GM18505 (cell line): ENCODE measurements at regions not wholly inside any gene's neighbourhood (a gene's known extent, or its start where the extent isn't known, plus 50 kb on each side); places are given as distances from the start of the nearest gene placed in this dataset.
"Not testable (repeated sequence)": the region's sequence is repeated elsewhere in the genome, so short reads cannot be mapped to it uniquely, and the experiment has no call there.

Source experiments
- ATAC-seq: cut with Tn5 transposase; IDR thresholded peaks from one replicate; pipeline ENCODE4 v1.9.1; 2021; ENCODE audit not compliant: unreplicated experiment
- POLR2A ChIP-seq: IDR thresholded peaks from 4 replicates; pipeline ENCODE4 v1.6.1; 2011; ENCODE audit warnings: borderline replicate concordance; ENCODE audit not compliant: insufficient read depth, insufficient read length; ENCODE audit errors: extremely low read depth

DNA sequence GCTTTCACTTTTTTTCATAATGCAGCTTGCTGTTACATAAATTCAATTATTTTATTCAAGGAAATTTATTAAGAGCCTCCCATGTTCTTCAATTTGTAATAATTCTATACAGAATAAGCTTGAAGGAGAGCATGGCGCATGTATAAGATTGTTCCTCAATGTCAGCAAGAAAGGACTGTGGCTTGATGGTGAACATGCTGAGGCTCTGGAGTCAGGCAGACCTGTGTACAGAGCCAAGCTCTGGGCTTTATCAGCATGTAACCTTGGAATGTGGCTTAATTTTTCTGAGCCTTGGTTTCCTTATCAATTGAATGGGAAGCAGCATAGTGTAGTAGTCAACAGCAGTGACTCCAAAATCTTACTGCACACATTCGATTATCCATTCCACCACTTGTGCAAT is 92.4 kb downstream of the JRKL start:
- no peak for ATAC-seq
- TF ChIP-seq POLR2A: no peak

DNA sequence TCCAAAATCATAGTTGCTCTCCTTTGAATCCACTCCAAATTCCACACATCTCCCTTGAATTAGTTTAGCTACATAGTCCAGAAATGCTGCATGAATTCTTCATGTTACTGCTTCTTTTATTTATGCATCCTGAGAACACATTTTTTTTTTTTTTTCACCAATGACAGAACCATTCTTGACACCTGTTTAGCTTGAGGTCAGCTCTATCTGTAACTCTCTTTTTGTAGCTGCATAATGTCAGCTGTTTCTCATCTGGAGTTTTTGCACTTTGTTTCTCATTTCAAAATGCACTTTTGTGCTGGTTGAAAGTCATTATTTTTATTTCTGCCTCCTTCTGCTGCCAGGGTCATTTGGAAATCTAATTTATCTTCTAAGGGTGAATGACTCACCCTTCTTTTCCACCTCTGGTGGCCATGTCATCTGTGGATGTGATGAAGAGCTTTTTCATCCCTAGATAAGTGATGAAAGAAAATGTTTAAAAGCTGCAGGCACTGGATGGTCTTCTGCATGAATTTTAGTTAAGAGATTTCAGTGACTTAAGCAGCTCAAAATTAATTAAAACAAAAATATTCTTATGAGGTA is 93.7 kb downstream of the JRKL start:
- TF ChIP-seq POLR2A: no peak
- ATAC-seq: no peak

DNA sequence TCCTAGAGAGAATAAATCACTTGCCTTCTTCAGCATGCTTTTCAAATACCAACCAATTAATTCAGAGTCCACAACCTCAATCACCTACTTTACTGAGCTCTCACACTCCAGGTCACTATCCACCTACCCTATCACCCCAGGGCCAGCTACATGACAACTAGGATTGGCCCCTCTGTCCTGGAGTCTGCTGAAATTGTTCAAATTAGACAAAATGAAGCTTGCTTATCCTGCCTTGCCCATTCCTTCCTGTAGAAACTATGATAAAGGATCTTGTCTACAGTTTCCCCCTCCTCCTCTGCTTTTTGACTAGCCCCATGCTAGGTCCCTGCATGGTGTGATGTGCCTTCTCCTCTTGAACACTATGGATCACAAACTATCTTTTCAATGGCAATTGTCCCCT is 94.5 kb downstream of the JRKL start:
- no peak for ATAC-seq
- no peak for TF ChIP-seq POLR2A

DNA sequence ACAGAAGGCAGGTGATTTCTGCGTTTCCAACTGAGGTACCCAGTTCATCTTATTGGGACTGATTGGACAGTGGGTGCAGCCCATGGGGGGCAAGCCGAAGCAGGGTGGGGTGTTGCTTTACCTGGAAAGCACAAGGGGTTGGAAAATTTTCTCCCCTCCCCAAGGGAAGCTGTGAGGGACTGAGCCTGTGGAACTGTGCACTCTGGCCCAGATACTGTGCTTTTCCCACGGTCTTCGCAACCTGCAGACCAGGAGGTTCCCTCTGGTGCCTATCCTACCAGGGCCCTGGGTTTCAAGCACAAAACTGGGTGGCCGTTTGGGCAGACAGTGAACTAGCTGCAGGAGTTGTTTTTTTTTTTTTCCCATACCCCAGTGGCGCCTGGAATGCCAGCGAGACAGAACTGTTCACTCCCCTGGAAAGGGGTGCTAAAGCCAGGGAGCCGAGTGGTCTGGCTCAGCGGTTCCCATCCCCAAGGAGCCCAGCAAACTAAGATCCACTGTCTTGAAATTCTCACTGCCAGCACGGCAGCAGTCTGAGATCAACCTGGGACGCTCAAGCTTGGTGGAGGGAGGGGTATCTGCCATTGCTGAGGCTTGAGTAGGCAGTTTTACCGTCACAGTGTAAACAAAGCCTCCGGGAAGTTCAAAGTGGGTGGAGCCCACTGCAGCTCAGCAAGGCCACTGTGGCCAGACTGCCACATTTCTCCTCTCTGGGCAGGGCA is 97.2 kb downstream of the JRKL start:
- ATAC-seq: no peak
- TF ChIP-seq POLR2A: no peak

DNA sequence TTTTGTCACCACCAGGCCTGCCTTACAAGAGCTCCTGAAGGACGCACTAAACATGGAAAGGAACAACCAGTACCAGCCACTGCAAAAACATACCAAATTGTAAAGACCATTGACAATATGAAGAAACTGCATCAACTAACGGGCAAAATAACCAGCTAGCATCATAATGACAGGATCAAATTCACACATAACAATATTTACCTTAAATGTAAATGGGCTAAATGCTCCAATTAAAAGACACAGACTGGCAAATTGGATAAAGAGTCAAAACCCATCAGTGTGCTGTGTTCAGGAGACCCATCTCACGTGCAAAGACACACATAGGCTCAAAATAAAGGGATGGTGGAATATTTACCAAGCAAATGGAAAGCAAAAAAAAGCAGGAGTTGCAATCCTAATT is 99.1 kb downstream of the JRKL start:
- not testable (repeated sequence) for ATAC-seq

DNA sequence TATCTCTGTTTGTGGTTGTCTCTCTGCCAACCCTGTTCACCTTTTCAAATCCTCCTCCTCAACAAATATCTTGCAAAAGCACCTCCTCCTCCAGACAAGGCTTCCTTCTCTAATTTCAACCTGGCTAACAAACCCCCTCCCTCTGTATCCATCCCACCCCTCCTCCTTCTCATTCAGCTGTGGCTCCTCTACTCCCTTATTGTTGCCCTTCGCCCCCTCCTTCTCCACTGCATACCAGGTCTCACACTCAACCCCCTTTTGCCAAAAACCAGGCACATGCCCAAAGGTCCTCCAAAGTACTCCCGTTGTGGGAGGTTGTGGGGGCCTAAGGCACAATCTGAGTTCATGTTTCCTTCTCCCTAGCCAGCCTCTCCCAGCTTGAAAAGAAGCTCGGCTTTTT is 110.6 kb downstream of the JRKL start:
- no peak for TF ChIP-seq POLR2A
- ATAC-seq: no peak

DNA sequence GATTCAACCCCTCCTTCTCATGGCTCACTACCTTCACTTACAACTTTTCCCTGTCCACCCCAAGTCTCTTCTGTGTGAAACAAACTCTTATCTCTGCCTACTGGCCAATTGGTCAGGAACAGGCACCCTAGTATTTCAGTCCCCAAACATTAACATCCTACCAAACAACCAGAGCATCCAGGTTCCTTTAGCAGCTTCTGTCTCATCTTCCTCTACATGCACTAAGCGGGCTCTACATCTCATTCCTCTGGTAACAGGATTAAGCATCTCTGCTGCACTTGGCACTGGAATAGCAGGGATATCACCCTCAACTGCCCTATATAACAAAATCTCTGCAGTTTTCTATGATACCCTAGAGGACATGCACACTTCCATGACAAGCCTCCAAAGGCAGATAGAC is 116.2 kb downstream of the JRKL start:
- TF ChIP-seq POLR2A: no peak
- ATAC-seq: no peak

DNA sequence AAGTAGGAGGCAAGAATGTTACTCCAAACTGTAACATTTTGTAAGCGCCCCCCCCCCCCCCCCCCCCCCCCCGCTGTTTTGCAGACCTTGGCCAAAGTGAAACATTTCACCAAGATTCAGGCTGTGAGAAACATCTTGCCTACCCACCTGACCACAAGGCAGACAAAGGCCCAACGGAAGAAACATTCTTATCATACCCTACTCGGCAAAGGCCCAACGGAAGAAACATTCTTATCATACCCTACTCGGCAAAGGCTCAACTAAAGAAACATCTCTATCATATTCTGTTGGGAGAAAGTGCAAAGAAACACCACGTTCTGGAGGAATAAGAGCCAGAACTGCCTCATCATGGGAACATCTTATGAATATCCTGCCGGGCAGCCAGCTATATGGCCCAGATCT is 117.1 kb downstream of the JRKL start:
- no peak for TF ChIP-seq POLR2A
- no peak for ATAC-seq

DNA sequence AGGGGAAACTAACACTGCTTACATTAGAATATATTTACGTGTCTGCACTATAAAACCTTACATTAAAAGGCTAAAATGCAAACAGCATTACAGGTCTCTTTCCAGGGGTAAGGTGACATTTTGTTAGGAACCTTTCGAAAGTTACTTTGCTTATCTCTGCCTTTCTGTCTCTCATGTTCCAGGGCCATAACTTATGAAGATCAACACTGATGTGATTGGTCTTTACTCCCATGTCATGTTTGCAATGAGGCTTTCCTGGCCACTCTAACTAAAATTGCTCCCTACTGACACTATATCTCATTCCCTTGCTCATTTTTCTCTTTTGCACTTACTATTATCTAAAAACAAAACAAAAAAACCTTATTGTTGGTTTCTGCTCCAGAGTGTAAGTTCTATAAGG is 119.0 kb downstream of the JRKL start:
- ATAC-seq: no peak
- no peak for TF ChIP-seq POLR2A

DNA sequence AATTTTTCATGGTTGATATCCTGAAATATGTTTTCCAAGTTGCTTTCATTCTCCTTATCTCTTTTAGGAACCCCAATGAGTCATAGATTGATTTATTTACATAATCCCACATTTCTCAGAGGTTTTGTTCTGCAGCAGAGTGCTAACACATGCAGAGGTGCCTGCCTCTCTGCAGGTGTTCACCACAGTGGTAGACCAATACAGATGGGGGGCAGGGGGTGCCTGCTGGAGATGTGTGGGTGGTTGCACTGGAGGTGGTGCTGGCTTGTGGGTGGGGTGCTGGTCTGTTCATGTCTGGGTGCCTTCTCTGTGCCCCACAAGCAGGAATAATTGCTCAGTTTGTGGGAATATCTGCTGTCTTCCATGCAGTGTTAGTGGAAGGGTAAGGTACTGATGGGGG is 131.1 kb downstream of the JRKL start:
- no peak for TF ChIP-seq POLR2A
- ATAC-seq: no peak

DNA sequence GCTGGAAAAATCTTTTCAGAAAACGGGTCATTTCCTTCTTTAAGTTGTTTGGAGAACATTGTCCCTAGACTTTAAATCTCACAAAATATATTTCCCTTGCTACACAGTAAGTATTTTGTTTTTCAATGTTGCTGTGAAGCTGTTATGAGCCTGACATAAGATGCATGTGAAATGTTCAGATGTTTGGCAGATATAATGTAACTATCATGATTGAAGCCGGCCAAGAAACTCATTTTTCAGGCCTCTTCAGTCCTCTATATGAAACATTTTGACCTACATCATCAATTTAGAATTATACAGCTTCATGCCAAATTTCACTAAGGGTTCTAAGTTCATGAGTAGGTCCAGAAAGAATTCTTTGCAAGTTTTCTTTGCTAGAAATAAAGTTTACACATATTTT is 133.8 kb downstream of the JRKL start:
- ATAC-seq: no peak
- no peak for TF ChIP-seq POLR2A

DNA sequence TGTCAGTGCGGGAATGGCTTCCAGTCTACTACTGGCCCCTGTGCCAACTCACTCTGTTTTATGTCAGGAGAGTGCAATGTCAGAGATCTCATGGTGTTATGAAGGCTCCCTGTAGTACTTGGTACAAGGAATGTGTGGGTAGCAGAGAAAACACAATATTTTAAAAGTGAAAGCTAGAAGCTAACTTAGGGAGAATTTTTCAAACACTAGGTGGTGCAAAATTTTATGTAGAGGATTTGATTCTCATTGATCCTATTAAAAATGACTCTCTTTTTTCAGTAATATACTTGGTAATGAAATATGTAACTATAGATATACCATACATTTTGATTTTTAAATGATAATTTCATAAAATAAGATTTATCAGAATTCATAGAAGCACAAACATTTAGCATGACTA is 134.7 kb downstream of the JRKL start:
- no peak for ATAC-seq
- TF ChIP-seq POLR2A: no peak

DNA sequence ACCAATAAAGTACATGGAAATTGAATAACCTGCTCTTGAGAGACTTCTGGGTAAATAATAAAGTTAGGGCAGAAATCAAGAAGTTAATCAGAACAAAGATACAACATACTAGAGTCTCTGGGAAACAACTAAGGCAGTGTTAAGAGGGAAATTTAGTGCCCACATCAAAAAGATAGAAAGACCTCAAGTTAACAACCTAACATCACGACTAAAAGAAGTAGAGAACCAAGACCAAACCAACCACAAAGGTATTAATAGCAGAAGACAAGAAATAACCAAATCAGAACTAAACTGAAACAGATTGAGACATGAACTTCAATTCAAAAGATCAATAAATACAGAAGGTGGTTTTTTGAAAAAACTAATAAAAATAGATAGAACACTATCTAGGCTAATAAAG is 140.7 kb downstream of the JRKL start:
- TF ChIP-seq POLR2A: no peak
- ATAC-seq: no peak

DNA sequence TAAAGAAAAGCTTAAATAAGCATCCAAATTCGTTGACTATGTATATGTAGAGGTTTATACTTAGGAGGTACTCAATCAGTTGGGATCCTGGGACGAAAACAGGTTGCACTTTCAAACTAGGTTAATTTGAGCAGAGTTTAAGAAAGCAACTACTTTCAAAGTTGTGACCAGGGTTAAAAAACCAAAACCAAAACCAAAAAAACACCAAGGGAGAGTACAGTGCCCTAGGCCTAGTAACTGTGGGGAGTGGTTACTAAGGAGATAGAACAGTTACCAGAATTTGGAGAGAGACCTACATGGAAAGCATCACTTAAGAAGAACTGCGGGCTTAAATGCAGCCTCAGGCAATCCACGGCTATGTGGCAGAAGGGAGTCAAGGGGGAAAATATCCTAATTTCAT is 148.3 kb downstream of the JRKL start:
- TF ChIP-seq POLR2A: no peak
- no peak for ATAC-seq

DNA sequence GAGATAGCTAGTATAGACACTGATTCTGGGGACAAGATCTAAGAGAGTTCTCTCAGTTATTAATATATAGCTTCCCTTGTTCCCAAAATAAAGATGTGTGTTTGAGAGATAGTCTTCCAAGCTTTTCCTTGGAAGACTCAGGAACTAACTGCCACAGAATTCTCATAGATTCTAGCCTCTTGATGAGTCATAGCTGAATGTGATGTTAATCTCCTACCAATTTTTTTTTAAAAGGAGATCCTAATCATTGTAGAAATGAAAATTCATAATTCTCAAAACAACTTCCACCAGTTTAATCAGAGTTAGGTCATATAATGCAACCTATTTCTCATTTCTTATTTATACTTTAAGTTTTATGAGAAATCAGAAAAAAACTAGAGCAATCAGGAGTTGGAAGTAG is 148.8 kb downstream of the JRKL start:
- TF ChIP-seq POLR2A: no peak
- ATAC-seq: no peak
